DND-41 (cell line): ENCODE measurements at regions not wholly inside any gene's neighbourhood (a gene's known extent, or its start where the extent isn't known, plus 50 kb on each side); places are given as distances from the start of the nearest gene placed in this dataset.

ENCODE experiments used
- ATAC-seq: fragments of 200-7000 bp; cut with Tn5 transposase; 3 replicates; pipeline ENCODE4 v1.9.1; 2021; ENCODE audit warnings: low read depth; ENCODE audit not compliant: insufficient read depth
- DNase-seq: peaks from one replicate; pipeline ENCODE4 v3.0.0-alpha.2; 2020
- H2AFZ ChIP-seq: 2 replicates; pipeline ENCODE4 v1.6.0; 2012; ENCODE audit warnings: low read depth, low read length
- H3K27ac ChIP-seq: 2 replicates; pipeline ENCODE4 v1.5.1; 2012; ENCODE audit warnings: low read length, inconsistent platforms
- H3K27me3 ChIP-seq: fragments of 200-600 bp; sonication (generic); 2 replicates; pipeline ENCODE4 v1.6.0; 2012; ENCODE audit warnings: low read length, mild to moderate bottlenecking, inconsistent platforms; ENCODE audit not compliant: insufficient read depth, poor library complexity
- H3K36me3 ChIP-seq: 2 replicates; pipeline ENCODE4 v1.5.1; 2012; ENCODE audit warnings: low read length, inconsistent platforms; ENCODE audit not compliant: insufficient read depth
- H3K4me1 ChIP-seq: 2 replicates; pipeline ENCODE4 v1.5.1; 2012; ENCODE audit warnings: mild to moderate bottlenecking, low read length; ENCODE audit not compliant: insufficient read depth
- H3K4me2 ChIP-seq: 2 replicates; pipeline ENCODE4 v1.6.0; 2012; ENCODE audit warnings: mild to moderate bottlenecking, moderate library complexity, low read length, inconsistent platforms; ENCODE audit not compliant: insufficient read depth
- H3K4me3 ChIP-seq, 2 experiments: fragments of 200-600 bp in 1 of 2; shearing (Covaris generic) in 1 of 2; 2 replicates each; pipeline ENCODE4 v1.5.1; 2012 to 2016; ENCODE audit warnings: inconsistent platforms in 2 of 2, low read length in 2 of 2, mild to moderate bottlenecking in 2 of 2, low read depth in 1 of 2, moderate library complexity in 1 of 2
- H3K79me2 ChIP-seq: 2 replicates; pipeline ENCODE4 v1.6.0; 2012; ENCODE audit warnings: low read length, inconsistent platforms; ENCODE audit not compliant: insufficient read depth
- H3K9ac ChIP-seq: 2 replicates; pipeline ENCODE4 v1.6.0; 2012; ENCODE audit warnings: low read depth, mild to moderate bottlenecking, inconsistent platforms, low read length, moderate library complexity
- H3K9me3 ChIP-seq: 2 replicates; pipeline ENCODE4 v1.5.1; 2012; ENCODE audit warnings: low read length, moderate library complexity, mild to moderate bottlenecking, inconsistent platforms; ENCODE audit not compliant: insufficient read depth, severe bottlenecking
- H4K20me1 ChIP-seq: 2 replicates; pipeline ENCODE4 v1.6.0; 2012; ENCODE audit warnings: low read length; ENCODE audit not compliant: insufficient read depth
- EZH2 ChIP-seq: IDR thresholded peaks from 3 replicates; pipeline ENCODE4 v1.6.1; 2012; ENCODE audit warnings: borderline replicate concordance, low read depth, mild to moderate bottlenecking, moderate library complexity, low read length, inconsistent platforms; ENCODE audit not compliant: severe bottlenecking
- TF ChIP-seq, protein P1 (sequence below): IDR thresholded peaks from 2 replicates; pipeline ENCODE4 v1.5.1; 2012; ENCODE audit warnings: borderline replicate concordance, low read length, moderate library complexity, mild to moderate bottlenecking; ENCODE audit not compliant: poor library complexity, severe bottlenecking; ENCODE audit errors: extremely low read depth

DNA sequence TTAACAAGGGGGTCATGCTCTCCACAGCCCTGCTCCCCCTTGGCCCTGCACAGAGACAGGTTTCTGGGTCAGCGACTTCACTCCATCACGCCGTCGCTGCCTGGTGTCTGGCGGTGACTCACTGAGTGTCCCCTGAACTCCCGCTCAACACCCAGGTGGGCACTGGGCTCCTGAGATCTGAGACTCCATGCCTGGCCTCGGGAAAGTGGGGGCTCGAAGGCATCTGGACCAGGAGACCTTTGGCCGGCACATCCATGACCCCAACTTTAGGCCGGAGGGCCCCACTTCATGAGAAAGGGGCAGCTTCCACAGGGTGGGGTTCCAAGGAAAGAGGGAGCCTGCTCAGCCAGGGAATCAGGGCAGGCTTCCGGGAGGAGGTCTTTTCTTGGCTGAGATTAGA lies 79.3 kb upstream of the PRR5 start:
- Histone ChIP-seq H3K79me2 (no peaks in the 10 kb centered on the region), H3K4me1 (no peaks in the 10 kb centered on the region), H3K4me2 (no peak overlapping the region), H2AFZ (no peak overlapping the region), H3K4me3 (no peak overlapping the region), H3K9ac (no peak overlapping the region), H3K27me3 (peaks cover 5% of the 10 kb centered on the region), H3K36me3 (no peaks in the 10 kb centered on the region), H3K9me3 (no peaks in the 10 kb centered on the region), H3K27ac (no peak overlapping the region), H4K20me1 (peaks cover 15% of the 10 kb centered on the region)
- ATAC-seq (no peak), DNase-seq (no peak)
- TF ChIP-seq, protein P1, sequence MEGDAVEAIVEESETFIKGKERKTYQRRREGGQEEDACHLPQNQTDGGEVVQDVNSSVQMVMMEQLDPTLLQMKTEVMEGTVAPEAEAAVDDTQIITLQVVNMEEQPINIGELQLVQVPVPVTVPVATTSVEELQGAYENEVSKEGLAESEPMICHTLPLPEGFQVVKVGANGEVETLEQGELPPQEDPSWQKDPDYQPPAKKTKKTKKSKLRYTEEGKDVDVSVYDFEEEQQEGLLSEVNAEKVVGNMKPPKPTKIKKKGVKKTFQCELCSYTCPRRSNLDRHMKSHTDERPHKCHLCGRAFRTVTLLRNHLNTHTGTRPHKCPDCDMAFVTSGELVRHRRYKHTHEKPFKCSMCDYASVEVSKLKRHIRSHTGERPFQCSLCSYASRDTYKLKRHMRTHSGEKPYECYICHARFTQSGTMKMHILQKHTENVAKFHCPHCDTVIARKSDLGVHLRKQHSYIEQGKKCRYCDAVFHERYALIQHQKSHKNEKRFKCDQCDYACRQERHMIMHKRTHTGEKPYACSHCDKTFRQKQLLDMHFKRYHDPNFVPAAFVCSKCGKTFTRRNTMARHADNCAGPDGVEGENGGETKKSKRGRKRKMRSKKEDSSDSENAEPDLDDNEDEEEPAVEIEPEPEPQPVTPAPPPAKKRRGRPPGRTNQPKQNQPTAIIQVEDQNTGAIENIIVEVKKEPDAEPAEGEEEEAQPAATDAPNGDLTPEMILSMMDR, result no peak
- no peak for TF ChIP-seq EZH2

DNA sequence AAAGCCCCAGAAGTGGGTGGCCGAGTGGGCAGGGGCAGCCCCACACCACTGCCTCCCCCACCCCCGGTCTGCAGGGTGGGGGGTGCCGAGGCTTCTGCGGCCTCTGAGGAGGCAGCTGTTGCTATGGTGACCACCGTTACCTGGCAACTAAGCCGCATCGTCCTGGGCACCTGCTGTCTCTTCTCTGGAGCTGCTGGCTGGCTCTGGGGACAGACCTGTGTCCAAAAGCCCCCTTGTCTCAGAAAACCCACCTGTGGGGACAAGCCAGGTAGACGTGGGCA lies 79.9 kb upstream of the PRR5 start:
- Histone ChIP-seq H3K4me2 (no peak overlapping the region), H4K20me1 (peaks cover 15% of the 10 kb centered on the region), H3K27me3 (peaks cover 5% of the 10 kb centered on the region), H3K79me2 (no peaks in the 10 kb centered on the region), H3K36me3 (no peaks in the 10 kb centered on the region), H3K9ac (no peak overlapping the region), H3K9me3 (no peaks in the 10 kb centered on the region), H3K4me3 (no peak overlapping the region), H3K4me1 (no peaks in the 10 kb centered on the region), H2AFZ (no peak overlapping the region), H3K27ac (no peak overlapping the region)
- ATAC-seq (no peak), DNase-seq (peak; percentile 31)
- TF ChIP-seq, protein P1, result no peak

DNA sequence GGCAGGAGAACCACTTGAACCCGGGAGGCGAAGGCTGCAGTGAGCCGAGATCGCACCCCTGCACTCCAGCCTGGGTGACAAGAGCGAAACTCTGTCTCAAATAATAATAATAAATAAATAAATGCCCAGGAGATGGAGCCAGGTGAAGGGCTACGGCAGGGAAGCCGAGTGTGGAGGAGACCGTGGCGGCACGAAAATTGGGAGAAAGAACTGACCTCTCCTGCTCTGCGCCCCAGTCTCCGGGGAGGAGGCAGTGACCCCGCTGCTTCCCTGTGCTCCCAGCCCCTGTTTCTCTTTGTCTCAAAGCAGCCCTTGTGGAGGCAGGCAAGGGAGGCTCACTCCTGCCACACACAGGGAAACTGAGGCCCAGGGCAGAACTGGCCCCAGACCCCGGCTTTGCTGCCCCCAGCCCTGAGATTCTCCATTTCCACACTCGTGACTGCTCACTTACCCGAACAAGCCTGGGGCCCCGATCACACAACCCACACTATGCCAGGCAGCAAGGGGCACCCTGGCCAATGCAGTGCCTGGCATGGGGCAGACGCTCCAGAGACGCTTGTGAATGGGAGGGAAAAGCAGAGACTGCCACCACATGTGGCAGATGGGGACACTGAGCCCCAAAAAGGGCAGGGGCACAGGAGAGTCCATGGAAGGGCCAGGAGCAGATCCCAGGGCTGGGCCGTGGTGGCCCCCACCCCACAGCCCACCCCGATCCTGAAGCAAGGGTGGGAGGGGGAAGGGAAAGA lies 80.4 kb upstream of the PRR5 start:
- no peaks in the 10 kb centered on the region for H3K36me3 ChIP-seq
- no peak overlapping the region for H2AFZ ChIP-seq
- no peak overlapping the region for H3K27ac ChIP-seq
- no peak for ATAC-seq
- H3K9ac ChIP-seq, result no peak overlapping the region
- H3K9me3 ChIP-seq, result no peaks in the 10 kb centered on the region
- peaks cover 12% of the 10 kb centered on the region for H4K20me1 ChIP-seq
- no peak overlapping the region for H3K4me3 ChIP-seq
- no peak overlapping the region for H3K4me2 ChIP-seq
- no peak for DNase-seq
- peaks cover 5% of the 10 kb centered on the region for H3K27me3 ChIP-seq
- TF ChIP-seq, protein P1, result no peak
- TF ChIP-seq EZH2, result no peak
- H3K4me1 ChIP-seq, result no peaks in the 10 kb centered on the region
- no peaks in the 10 kb centered on the region for H3K79me2 ChIP-seq
